Dermis microvascular lymphatic vessel endothelial cell (primary cell): ENCODE measurements at regions not wholly inside any gene's neighbourhood (a gene's known extent, or its start where the extent isn't known, plus 50 kb on each side); places are given as distances from the start of the nearest gene placed in this dataset.

Experiments
- DNase-seq, 2 donors: peaks; one replicate each; pipeline versions ENCODE4 v3.0.0 to v3.0.0-alpha.2; 2010; ENCODE audit warnings: low read depth in 2 of 2

- no peak for DNase-seq
Measured at GRCh38 chr4:15226203-15226602, 201.6 kb upstream of the C1QTNF7 start.

GRCh38 chr4:15231265-15232091 lies 196.4 kb upstream of the C1QTNF7 start:
- peak; percentile 43 to 72 for DNase-seq

- peak in 1 of 2 donors; percentile 14 for DNase-seq
Measured at GRCh38 chr4:15232366-15233263, 195.2 kb upstream of the C1QTNF7 start.

GRCh38 chr4:15233264-15233597 lies 194.6 kb upstream of the C1QTNF7 start:
- DNase-seq: peak in 1 of 2 donors; percentile 14

- DNase-seq: no peak
Measured at GRCh38 chr4:15233626-15234025, 194.2 kb upstream of the C1QTNF7 start.

GRCh38 chr4:15234116-15234855 lies 193.5 kb upstream of the C1QTNF7 start:
- DNase-seq: peak in 1 of 2 donors; percentile 9

GRCh38 chr4:15234856-15235126 lies 193.0 kb upstream of the C1QTNF7 start:
- DNase-seq: no peak

- DNase-seq: no peak
Measured at GRCh38 chr4:15235135-15235534, 192.7 kb upstream of the C1QTNF7 start.

- DNase-seq: no peak
Measured at GRCh38 chr4:15237648-15238230, 190.1 kb upstream of the C1QTNF7 start.

GRCh38 chr4:15238720-15239119 lies 189.1 kb upstream of the C1QTNF7 start:
- peak in 1 of 2 donors; percentile 29 for DNase-seq

- no peak for DNase-seq
Measured at GRCh38 chr4:15239866-15240265, 188.0 kb upstream of the C1QTNF7 start.

- no peak for DNase-seq
Measured at GRCh38 chr4:15240764-15241163, 187.1 kb upstream of the C1QTNF7 start.

GRCh38 chr4:15242021-15242420 lies 185.8 kb upstream of the C1QTNF7 start:
- no peak for DNase-seq

GRCh38 chr4:15244354-15244753 lies 183.5 kb upstream of the C1QTNF7 start:
- no peak for DNase-seq

- DNase-seq: no peak
Measured at GRCh38 chr4:15245006-15245530, 182.8 kb upstream of the C1QTNF7 start.

- no peak for DNase-seq
Measured at GRCh38 chr4:15250021-15250441, 177.8 kb upstream of the C1QTNF7 start.

GRCh38 chr4:15253349-15253748 lies 174.5 kb upstream of the C1QTNF7 start:
- no peak for DNase-seq

- no peak for DNase-seq
Measured at GRCh38 chr4:15254236-15254880, 173.5 kb upstream of the C1QTNF7 start.

GRCh38 chr4:15255537-15255936 lies 172.3 kb upstream of the C1QTNF7 start:
- DNase-seq: no peak

GRCh38 chr4:15260758-15261157 lies 167.1 kb upstream of the C1QTNF7 start:
- no peak for DNase-seq

- DNase-seq: no peak
Measured at GRCh38 chr4:15262396-15262795, 165.4 kb upstream of the C1QTNF7 start.
